ENCODE measurements at regions not wholly inside any gene's neighbourhood (a gene's known extent, or its start where the extent isn't known, plus 50 kb on each side); places are given as distances from the start of the nearest gene placed in this dataset.

DNA sequence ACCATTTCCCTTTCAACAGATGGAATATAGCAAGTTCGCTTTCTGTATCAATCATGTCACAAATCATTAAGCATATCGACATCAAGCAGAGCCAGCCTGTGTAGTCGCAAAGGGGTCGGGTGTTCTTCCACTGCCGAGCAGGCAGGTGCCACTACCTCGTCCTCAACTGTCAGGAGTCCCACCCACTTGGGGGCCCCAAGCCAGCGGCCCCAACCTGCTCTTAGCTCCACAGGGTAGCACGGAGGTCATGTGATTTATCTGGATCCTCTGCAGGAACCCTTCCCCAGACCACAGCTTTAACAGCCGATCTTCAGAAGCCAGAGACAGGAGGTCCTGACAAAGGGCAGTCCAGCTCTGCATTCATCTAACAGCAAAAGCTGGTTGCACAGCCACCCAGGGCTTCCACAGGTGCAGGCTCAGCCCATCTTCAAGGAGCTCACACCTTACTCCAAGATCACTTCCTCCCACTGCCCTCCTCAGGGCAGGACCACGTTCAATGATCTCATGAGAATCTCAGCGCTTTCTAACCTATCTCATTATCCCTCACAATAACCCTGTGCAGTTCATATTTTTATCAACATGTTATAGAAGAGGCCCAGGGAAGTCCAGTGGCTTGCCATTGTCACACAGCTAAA is 110.2 kb downstream of the TRIM29 start:
- no peak overlapping the region for H2AFZ ChIP-seq (ENCODE audit: low read depth, low read length)
- no peaks in the 10 kb centered on the region for H3K9me2 ChIP-seq (ENCODE audit: insufficient read depth, low read length)
- H3K27me3 ChIP-seq (ENCODE audit: insufficient read depth, low read depth, low read length), result no peaks in the 10 kb centered on the region
- H3K36me3 ChIP-seq (ENCODE audit: insufficient read depth, low read length), result no peaks in the 10 kb centered on the region
- H3K9me3 ChIP-seq (ENCODE audit: low read length), result no peaks in the 10 kb centered on the region
- no peak overlapping the region for H3K4me2 ChIP-seq (ENCODE audit: low read length)
- no peaks in the 10 kb centered on the region for H3K79me2 ChIP-seq (replicated peaks; ENCODE audit: insufficient read depth, low read length)
- TF ChIP-seq SMC3 (conservative IDR thresholded peaks at IDR 0.05; ENCODE audit: poor library complexity), result no peak
- TF ChIP-seq RAD21 (conservative IDR thresholded peaks at IDR 0.05), result no peak
- TF ChIP-seq, protein P1, sequence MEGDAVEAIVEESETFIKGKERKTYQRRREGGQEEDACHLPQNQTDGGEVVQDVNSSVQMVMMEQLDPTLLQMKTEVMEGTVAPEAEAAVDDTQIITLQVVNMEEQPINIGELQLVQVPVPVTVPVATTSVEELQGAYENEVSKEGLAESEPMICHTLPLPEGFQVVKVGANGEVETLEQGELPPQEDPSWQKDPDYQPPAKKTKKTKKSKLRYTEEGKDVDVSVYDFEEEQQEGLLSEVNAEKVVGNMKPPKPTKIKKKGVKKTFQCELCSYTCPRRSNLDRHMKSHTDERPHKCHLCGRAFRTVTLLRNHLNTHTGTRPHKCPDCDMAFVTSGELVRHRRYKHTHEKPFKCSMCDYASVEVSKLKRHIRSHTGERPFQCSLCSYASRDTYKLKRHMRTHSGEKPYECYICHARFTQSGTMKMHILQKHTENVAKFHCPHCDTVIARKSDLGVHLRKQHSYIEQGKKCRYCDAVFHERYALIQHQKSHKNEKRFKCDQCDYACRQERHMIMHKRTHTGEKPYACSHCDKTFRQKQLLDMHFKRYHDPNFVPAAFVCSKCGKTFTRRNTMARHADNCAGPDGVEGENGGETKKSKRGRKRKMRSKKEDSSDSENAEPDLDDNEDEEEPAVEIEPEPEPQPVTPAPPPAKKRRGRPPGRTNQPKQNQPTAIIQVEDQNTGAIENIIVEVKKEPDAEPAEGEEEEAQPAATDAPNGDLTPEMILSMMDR (IDR thresholded peaks at IDR 0.05; ENCODE audit: poor library complexity, severe bottlenecking), result no peak
- no peak for TF ChIP-seq EP300 (conservative IDR thresholded peaks at IDR 0.05; ENCODE audit: poor library complexity, severe bottlenecking)
- TF ChIP-seq EZH2 (IDR thresholded peaks at IDR 0.05; ENCODE audit: borderline replicate concordance, insufficient read depth, low read length, poor library complexity, severe bottlenecking), result no peak
- no peaks in the 10 kb centered on the region for H4K20me1 ChIP-seq (ENCODE audit: insufficient read depth)
- no peaks in the 10 kb centered on the region for H3F3A ChIP-seq (ENCODE audit: insufficient read depth, low read length, poor library complexity, severe bottlenecking)
- H3K27ac ChIP-seq (ENCODE audit: low read length), result no peak overlapping the region
- H3K4me3 ChIP-seq (ENCODE audit: low read length), result no peak overlapping the region
- H3K9ac ChIP-seq (ENCODE audit: low read length), result no peak overlapping the region

DNA sequence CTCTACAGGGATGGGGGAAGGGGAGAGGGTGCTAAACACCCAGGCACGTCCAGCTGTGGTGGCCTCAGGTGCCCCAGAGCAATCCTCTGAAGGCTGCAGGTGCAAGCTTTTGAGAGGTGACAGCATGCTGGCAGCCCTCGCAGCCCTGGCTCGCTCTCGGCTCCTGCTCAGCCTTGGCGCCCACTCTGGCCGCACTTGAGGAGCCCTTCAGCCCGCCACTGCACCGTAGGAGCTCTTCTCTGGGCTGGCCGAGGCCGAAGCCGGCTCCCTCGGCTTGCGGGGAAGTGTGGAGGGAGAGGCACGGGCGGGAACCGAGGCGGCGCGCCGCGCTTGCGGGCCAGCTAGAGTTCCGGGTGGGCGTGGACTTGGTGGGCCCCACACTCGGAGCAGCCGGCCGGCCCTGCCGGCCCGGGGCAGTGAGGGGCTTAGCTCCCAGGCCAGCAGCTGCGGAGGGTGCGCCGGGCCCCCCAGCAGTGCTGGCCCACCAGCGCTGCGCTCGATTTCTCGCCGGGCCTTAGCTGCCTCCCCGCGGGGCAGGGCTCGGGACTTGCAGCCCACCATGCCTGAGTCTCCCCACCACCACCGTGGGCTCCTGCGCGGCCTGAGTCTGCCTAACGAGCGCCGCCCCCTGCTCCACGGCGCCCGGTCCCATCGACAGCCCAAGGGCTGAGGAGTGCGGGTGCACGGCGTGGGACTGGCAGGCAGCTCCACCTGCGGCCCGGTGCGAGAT is 112.1 kb downstream of the TRIM29 start:
- Histone ChIP-seq H3K36me3 (ENCODE audit: insufficient read depth, low read length) (no peaks in the 10 kb centered on the region), H4K20me1 (ENCODE audit: insufficient read depth) (no peaks in the 10 kb centered on the region), H3K4me2 (ENCODE audit: low read length) (no peak overlapping the region), H3K4me3 (ENCODE audit: low read length) (no peak overlapping the region), H3F3A (ENCODE audit: insufficient read depth, low read length, poor library complexity, severe bottlenecking) (no peaks in the 10 kb centered on the region), H3K9me3 (ENCODE audit: low read length) (no peaks in the 10 kb centered on the region), H2AFZ (ENCODE audit: low read depth, low read length) (no peak overlapping the region), H3K79me2 (replicated peaks; ENCODE audit: insufficient read depth, low read length) (no peaks in the 10 kb centered on the region), H3K9me2 (ENCODE audit: insufficient read depth, low read length) (no peaks in the 10 kb centered on the region), H3K9ac (ENCODE audit: low read length) (no peak overlapping the region), H3K27ac (ENCODE audit: low read length) (no peak overlapping the region), H3K27me3 (ENCODE audit: insufficient read depth, low read depth, low read length) (no peaks in the 10 kb centered on the region)
- no peak for TF ChIP-seq MXI1 (conservative IDR thresholded peaks at IDR 0.05; ENCODE audit: poor library complexity, severe bottlenecking)
- TF ChIP-seq RAD21 (conservative IDR thresholded peaks at IDR 0.05), result no peak
- no peak for TF ChIP-seq POLR2AphosphoS5 (IDR thresholded peaks at IDR 0.05)
- TF ChIP-seq TAF1 (IDR thresholded peaks at IDR 0.05; ENCODE audit: low read depth), result no peak
- TF ChIP-seq EP300 (conservative IDR thresholded peaks at IDR 0.05; ENCODE audit: poor library complexity, severe bottlenecking), result no peak
- TF ChIP-seq, protein P2, sequence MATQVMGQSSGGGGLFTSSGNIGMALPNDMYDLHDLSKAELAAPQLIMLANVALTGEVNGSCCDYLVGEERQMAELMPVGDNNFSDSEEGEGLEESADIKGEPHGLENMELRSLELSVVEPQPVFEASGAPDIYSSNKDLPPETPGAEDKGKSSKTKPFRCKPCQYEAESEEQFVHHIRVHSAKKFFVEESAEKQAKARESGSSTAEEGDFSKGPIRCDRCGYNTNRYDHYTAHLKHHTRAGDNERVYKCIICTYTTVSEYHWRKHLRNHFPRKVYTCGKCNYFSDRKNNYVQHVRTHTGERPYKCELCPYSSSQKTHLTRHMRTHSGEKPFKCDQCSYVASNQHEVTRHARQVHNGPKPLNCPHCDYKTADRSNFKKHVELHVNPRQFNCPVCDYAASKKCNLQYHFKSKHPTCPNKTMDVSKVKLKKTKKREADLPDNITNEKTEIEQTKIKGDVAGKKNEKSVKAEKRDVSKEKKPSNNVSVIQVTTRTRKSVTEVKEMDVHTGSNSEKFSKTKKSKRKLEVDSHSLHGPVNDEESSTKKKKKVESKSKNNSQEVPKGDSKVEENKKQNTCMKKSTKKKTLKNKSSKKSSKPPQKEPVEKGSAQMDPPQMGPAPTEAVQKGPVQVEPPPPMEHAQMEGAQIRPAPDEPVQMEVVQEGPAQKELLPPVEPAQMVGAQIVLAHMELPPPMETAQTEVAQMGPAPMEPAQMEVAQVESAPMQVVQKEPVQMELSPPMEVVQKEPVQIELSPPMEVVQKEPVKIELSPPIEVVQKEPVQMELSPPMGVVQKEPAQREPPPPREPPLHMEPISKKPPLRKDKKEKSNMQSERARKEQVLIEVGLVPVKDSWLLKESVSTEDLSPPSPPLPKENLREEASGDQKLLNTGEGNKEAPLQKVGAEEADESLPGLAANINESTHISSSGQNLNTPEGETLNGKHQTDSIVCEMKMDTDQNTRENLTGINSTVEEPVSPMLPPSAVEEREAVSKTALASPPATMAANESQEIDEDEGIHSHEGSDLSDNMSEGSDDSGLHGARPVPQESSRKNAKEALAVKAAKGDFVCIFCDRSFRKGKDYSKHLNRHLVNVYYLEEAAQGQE (IDR thresholded peaks at IDR 0.05; ENCODE audit: borderline replicate concordance), result no peak
- TF ChIP-seq, protein P1 (IDR thresholded peaks at IDR 0.05; ENCODE audit: poor library complexity, severe bottlenecking), result no peak
- no peak for TF ChIP-seq SMC3 (conservative IDR thresholded peaks at IDR 0.05; ENCODE audit: poor library complexity)
- TF ChIP-seq EZH2 (IDR thresholded peaks at IDR 0.05; ENCODE audit: borderline replicate concordance, insufficient read depth, low read length, poor library complexity, severe bottlenecking), result no peak
